SK-N-SH (cell line): ENCODE measurements at regions not wholly inside any gene's neighbourhood (a gene's known extent, or its start where the extent isn't known, plus 50 kb on each side); places are given as distances from the start of the nearest gene placed in this dataset.

Experiments
- CTCF ChIA-PET: fragments of 300-600, 350-600 bp; formaldehyde crosslinking; extraction: SDS; loops from one replicate; lab custom pipeline; 2021; lab: Yijun Ruan, JAX
- POLR2A ChIA-PET: fragments of 350-600 bp; sonication (Branson Sonifier 250); formaldehyde crosslinking; extraction: SDS; loops from one replicate; lab custom pipeline; 2020; ENCODE audit warnings: antibody characterized with exemption, inconsistent platforms; lab: Yijun Ruan, JAX
- DNase-seq: peaks from one replicate; pipeline ENCODE4 v3.0.0; 2012
- H2AFZ ChIP-seq: fragments of 200-600 bp; sonication (generic); 2 replicates; pipeline ENCODE4 v1.8.1; 2016; ENCODE audit warnings: antibody characterized with exemption, mild to moderate bottlenecking, low read depth
- H3F3A ChIP-seq: fragments of 200-600 bp; sonication (generic); replicated peaks from 2 replicates; pipeline ENCODE3; 2016; ENCODE audit warnings: antibody characterized with exemption, mild to moderate bottlenecking; ENCODE audit not compliant: insufficient read depth
- H3K27ac ChIP-seq, 2 experiments: fragments of 200-500 bp in 1 of 2; fragments of 200-600 bp in 1 of 2; sonication (Bioruptor generic) in 1 of 2; sonication (generic), shearing (Covaris generic) in 1 of 2; 2 replicates each; pipeline versions ENCODE4 v1.5.1 to v1.6.1; 2014 to 2016; ENCODE audit warnings: low read depth in 2 of 2, inconsistent platforms in 1 of 2, low read length in 1 of 2, mild to moderate bottlenecking in 1 of 2, mixed read lengths in 1 of 2
- H3K27me3 ChIP-seq: fragments of 200-600 bp; sonication (generic), shearing (Covaris generic); 2 replicates; pipeline ENCODE4 v1.6.1; 2016; ENCODE audit warnings: mixed run types; ENCODE audit not compliant: insufficient read depth
- H3K36me3 ChIP-seq, 2 experiments: fragments of 200-500 bp in 1 of 2; fragments of 200-600 bp in 1 of 2; sonication (Bioruptor generic) in 1 of 2; sonication (generic) in 1 of 2; replicated peaks in 1 of 2; 2 replicates each; pipeline versions ENCODE3 to v1.5.1; 2014 to 2016; ENCODE audit warnings: low read length in 1 of 2, mild to moderate bottlenecking in 1 of 2; ENCODE audit not compliant: insufficient read depth in 2 of 2, control insufficient read depth in 1 of 2
- H3K4me1 ChIP-seq, 2 experiments: fragments of 200-500 bp in 1 of 2; fragments of 200-600 bp in 1 of 2; sonication (Bioruptor generic) in 1 of 2; sonication (generic), shearing (Covaris generic) in 1 of 2; 2 replicates each; pipeline versions ENCODE4 v1.5.1 to v1.6.1; 2014 to 2016; ENCODE audit warnings: low read depth in 1 of 2, low read length in 1 of 2, mixed run types in 1 of 2; ENCODE audit not compliant: insufficient read depth in 2 of 2, control insufficient read depth in 1 of 2
- H3K4me2 ChIP-seq: fragments of 200-600 bp; sonication (generic), shearing (Covaris generic); 2 replicates; pipeline ENCODE4 v1.6.1; 2017; ENCODE audit warnings: mixed run types
- H3K4me3 ChIP-seq, 2 experiments: fragments of 200-500 bp in 1 of 2; fragments of 200-600 bp in 1 of 2; sonication (Bioruptor generic) in 1 of 2; sonication (generic), shearing (Covaris generic) in 1 of 2; 2 replicates each; pipeline versions ENCODE4 v1.5.1 to v1.8.1; 2014 to 2016; ENCODE audit warnings: low read depth in 2 of 2, inconsistent platforms in 1 of 2, low read length in 1 of 2, mild to moderate bottlenecking in 1 of 2, mixed read lengths in 1 of 2, moderate library complexity in 1 of 2
- H3K79me2 ChIP-seq: fragments of 200-600 bp; sonication (generic); 2 replicates; pipeline ENCODE4 v1.8.1; 2017; ENCODE audit warnings: mild to moderate bottlenecking; ENCODE audit not compliant: insufficient read depth
- H3K9ac ChIP-seq: fragments of 200-600 bp; sonication (generic); 2 replicates; pipeline ENCODE4 v1.6.1; 2017; ENCODE audit warnings: mixed run types
- H3K9me2 ChIP-seq: fragments of 200-600 bp; sonication (generic); 2 replicates; pipeline ENCODE4 v1.6.1; 2017; ENCODE audit warnings: mixed run types
- H3K9me3 ChIP-seq: fragments of 200-600 bp; sonication (generic); 2 replicates; pipeline ENCODE4 v1.6.1; 2017; ENCODE audit warnings: mixed run types, mild to moderate bottlenecking, moderate library complexity
- H4K20me1 ChIP-seq: fragments of 200-600 bp; sonication (generic); 2 replicates; pipeline ENCODE4 v1.6.1; 2017; ENCODE audit warnings: mild to moderate bottlenecking, mixed run types; ENCODE audit not compliant: insufficient read depth
- CHD2 ChIP-seq: fragments of 150-350 bp; IDR thresholded peaks from 2 replicates; pipeline ENCODE4 v1.6.1; 2018; ENCODE audit warnings: low read length; ENCODE audit not compliant: partially characterized antibody
- EP300 ChIP-seq, 2 experiments: IDR thresholded peaks; 2 replicates each; pipeline versions ENCODE4 v1.4.0 to v1.6.1; 2012; ENCODE audit warnings: borderline replicate concordance in 1 of 2, low read depth in 1 of 2, low read length in 1 of 2
- EZH2phosphoT487 ChIP-seq: fragments of 200-600 bp; sonication (generic); IDR thresholded peaks from 2 replicates; pipeline ENCODE4 v1.6.1; 2017; ENCODE audit warnings: low read depth, mixed run types, mild to moderate bottlenecking, antibody characterized with exemption, moderate library complexity, borderline replicate concordance
- FOXJ3 ChIP-seq: sonication (generic); formaldehyde crosslinking; IDR thresholded peaks from 2 replicates; pipeline ENCODE4 v1.5.1; 2020; ENCODE audit warnings: mild to moderate bottlenecking, missing genetic modification reagents
- FOXM1 ChIP-seq: IDR thresholded peaks from 2 replicates; pipeline ENCODE4 v1.4.0; 2012; ENCODE audit warnings: low read depth, mild to moderate bottlenecking
- GABPA ChIP-seq: IDR thresholded peaks from 2 replicates; pipeline ENCODE4 v1.4.0; 2012; ENCODE audit warnings: low read depth, mild to moderate bottlenecking
- JUND ChIP-seq: IDR thresholded peaks from 2 replicates; pipeline ENCODE4 v1.4.0; 2012
- MEF2A ChIP-seq: IDR thresholded peaks from 2 replicates; pipeline ENCODE4 v1.4.0; 2012; ENCODE audit warnings: low read depth, borderline replicate concordance
- NFIC ChIP-seq: IDR thresholded peaks from 2 replicates; pipeline ENCODE4 v1.4.0; 2012; ENCODE audit warnings: borderline replicate concordance
- RAD21 ChIP-seq: IDR thresholded peaks from 2 replicates; pipeline ENCODE4 v1.6.1; 2012; ENCODE audit warnings: mild to moderate bottlenecking, low read length
- RFX5 ChIP-seq: IDR thresholded peaks from 2 replicates; pipeline ENCODE4 v1.6.1; 2012; ENCODE audit warnings: mild to moderate bottlenecking, improper control_type of control experiment, low read length
- SIN3A ChIP-seq: IDR thresholded peaks from 2 replicates; pipeline ENCODE4 v1.6.1; 2012; ENCODE audit warnings: low read depth, mild to moderate bottlenecking, low read length, moderate library complexity, borderline replicate concordance
- TEAD4 ChIP-seq: IDR thresholded peaks from 2 replicates; pipeline ENCODE4 v1.4.0; 2012; ENCODE audit warnings: mild to moderate bottlenecking, borderline replicate concordance; ENCODE audit not compliant: insufficient read depth
- YY1 ChIP-seq: IDR thresholded peaks from 2 replicates; pipeline ENCODE4 v1.4.0; 2012; ENCODE audit warnings: low read depth, mild to moderate bottlenecking
- WGBS: methylation state at CpG from one replicate; pipeline ENCODE4 v1.1.6; 2017; ENCODE audit warnings: low lambda C conversion rate; 5-methylcytosine and 5-hydroxymethylcytosine counted together
- TF ChIP-seq, protein P1 (sequence below): IDR thresholded peaks from 2 replicates; pipeline ENCODE4 v1.4.0; 2012; ENCODE audit warnings: low read depth
- TF ChIP-seq, protein P2 (sequence below): fragments of 150-350 bp; IDR thresholded peaks from 2 replicates; pipeline ENCODE4 v1.6.1; 2017; ENCODE audit warnings: antibody characterized with exemption, low read length, low read depth, borderline replicate concordance
- TF ChIP-seq, protein P3 (sequence below): fragments of 150-350 bp; IDR thresholded peaks from 2 replicates; pipeline ENCODE4 v1.6.1; 2016; ENCODE audit warnings: mild to moderate bottlenecking, low read depth, low read length
- TF ChIP-seq, protein P4 (sequence below): IDR thresholded peaks from 2 replicates; pipeline ENCODE4 v1.6.1; 2012; ENCODE audit warnings: mild to moderate bottlenecking, low read depth, low read length, moderate library complexity

DNA sequence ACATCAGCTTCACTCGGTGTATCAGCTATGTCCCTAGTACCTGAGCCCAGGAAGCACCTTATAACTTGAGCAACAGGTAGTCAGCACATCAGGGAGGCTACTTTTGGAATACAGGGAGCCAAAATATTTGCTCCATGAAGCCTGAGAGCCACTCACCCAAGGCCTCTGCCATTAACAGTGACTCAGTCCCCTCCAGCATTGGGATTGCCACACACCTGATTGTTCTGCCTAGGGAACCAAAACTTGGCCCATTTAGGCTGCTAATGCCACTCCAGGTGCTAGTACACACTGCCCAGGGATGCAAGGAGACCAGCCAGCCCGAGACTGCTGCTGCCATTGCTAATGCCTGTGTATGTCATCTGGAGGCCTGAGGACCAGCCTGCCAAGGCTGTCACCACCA, 773.6 kb upstream of the TENM4 start:
- DNase-seq, result no peak
- Histone ChIP-seq H3K27ac (no peak overlapping the region), H4K20me1 (no peaks in the 10 kb centered on the region), H2AFZ (no peak overlapping the region), H3K79me2 (no peaks in the 10 kb centered on the region), H3K27me3 (no peaks in the 10 kb centered on the region), H3K36me3 (no peaks in the 10 kb centered on the region), H3K9me3 (no peaks in the 10 kb centered on the region), H3K4me3 (no peak overlapping the region), H3F3A (no peaks in the 10 kb centered on the region), H3K4me2 (no peak overlapping the region)
- POLR2A ChIA-PET, result no interaction called here
- TF ChIP-seq MEF2A, result no peak
- TF ChIP-seq, protein P1, sequence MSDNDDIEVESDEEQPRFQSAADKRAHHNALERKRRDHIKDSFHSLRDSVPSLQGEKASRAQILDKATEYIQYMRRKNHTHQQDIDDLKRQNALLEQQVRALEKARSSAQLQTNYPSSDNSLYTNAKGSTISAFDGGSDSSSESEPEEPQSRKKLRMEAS, result no peak
- no peak for TF ChIP-seq FOXJ3 (CRISPR knock-in tag)
- TF ChIP-seq FOXM1, result no peak
- TF ChIP-seq RAD21, result no peak
- TF ChIP-seq CHD2, result no peak
- TF ChIP-seq NFIC, result no peak
- TF ChIP-seq SIN3A, result no peak
- no peak for TF ChIP-seq RFX5
- TF ChIP-seq JUND, result no peak
- TF ChIP-seq EZH2phosphoT487, result no peak
- TF ChIP-seq, protein P2, sequence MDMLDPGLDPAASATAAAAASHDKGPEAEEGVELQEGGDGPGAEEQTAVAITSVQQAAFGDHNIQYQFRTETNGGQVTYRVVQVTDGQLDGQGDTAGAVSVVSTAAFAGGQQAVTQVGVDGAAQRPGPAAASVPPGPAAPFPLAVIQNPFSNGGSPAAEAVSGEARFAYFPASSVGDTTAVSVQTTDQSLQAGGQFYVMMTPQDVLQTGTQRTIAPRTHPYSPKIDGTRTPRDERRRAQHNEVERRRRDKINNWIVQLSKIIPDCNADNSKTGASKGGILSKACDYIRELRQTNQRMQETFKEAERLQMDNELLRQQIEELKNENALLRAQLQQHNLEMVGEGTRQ, result no peak
- TF ChIP-seq, protein P3, sequence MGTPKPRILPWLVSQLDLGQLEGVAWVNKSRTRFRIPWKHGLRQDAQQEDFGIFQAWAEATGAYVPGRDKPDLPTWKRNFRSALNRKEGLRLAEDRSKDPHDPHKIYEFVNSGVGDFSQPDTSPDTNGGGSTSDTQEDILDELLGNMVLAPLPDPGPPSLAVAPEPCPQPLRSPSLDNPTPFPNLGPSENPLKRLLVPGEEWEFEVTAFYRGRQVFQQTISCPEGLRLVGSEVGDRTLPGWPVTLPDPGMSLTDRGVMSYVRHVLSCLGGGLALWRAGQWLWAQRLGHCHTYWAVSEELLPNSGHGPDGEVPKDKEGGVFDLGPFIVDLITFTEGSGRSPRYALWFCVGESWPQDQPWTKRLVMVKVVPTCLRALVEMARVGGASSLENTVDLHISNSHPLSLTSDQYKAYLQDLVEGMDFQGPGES, result no peak
- TF ChIP-seq TEAD4, result no peak
- TF ChIP-seq GABPA, result no peak
- TF ChIP-seq YY1, result no peak
- TF ChIP-seq EP300 (IDR thresholded peaks at IDR 0.05; ENCODE audit: borderline replicate concordance in 1 of 2, low read depth in 1 of 2, low read length in 1 of 2), result no peak
- TF ChIP-seq, protein P4, sequence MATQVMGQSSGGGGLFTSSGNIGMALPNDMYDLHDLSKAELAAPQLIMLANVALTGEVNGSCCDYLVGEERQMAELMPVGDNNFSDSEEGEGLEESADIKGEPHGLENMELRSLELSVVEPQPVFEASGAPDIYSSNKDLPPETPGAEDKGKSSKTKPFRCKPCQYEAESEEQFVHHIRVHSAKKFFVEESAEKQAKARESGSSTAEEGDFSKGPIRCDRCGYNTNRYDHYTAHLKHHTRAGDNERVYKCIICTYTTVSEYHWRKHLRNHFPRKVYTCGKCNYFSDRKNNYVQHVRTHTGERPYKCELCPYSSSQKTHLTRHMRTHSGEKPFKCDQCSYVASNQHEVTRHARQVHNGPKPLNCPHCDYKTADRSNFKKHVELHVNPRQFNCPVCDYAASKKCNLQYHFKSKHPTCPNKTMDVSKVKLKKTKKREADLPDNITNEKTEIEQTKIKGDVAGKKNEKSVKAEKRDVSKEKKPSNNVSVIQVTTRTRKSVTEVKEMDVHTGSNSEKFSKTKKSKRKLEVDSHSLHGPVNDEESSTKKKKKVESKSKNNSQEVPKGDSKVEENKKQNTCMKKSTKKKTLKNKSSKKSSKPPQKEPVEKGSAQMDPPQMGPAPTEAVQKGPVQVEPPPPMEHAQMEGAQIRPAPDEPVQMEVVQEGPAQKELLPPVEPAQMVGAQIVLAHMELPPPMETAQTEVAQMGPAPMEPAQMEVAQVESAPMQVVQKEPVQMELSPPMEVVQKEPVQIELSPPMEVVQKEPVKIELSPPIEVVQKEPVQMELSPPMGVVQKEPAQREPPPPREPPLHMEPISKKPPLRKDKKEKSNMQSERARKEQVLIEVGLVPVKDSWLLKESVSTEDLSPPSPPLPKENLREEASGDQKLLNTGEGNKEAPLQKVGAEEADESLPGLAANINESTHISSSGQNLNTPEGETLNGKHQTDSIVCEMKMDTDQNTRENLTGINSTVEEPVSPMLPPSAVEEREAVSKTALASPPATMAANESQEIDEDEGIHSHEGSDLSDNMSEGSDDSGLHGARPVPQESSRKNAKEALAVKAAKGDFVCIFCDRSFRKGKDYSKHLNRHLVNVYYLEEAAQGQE, result no peak
- TF ChIP-seq, all 33 proteins: peak for 0
- H3K9ac ChIP-seq, result no peak overlapping the region
- 0% methylated on average over 1 of the region's 2 CpGs for WGBS
- CTCF ChIA-PET, result no interaction called here
- H3K4me1 ChIP-seq, result no peaks in the 10 kb centered on the region
- no peaks in the 10 kb centered on the region for H3K9me2 ChIP-seq
